ENCODE measurements at regions not wholly inside any gene's neighbourhood (a gene's known extent, or its start where the extent isn't known, plus 50 kb on each side); places are given as distances from the start of the nearest gene placed in this dataset.
A peak's percentile ranks its signal among the peaks of the same experiment; 100 is the strongest.
"Not testable (repeated sequence)": the region's sequence is repeated elsewhere in the genome, so short reads cannot be mapped to it uniquely, and the experiment has no call there.

DNA sequence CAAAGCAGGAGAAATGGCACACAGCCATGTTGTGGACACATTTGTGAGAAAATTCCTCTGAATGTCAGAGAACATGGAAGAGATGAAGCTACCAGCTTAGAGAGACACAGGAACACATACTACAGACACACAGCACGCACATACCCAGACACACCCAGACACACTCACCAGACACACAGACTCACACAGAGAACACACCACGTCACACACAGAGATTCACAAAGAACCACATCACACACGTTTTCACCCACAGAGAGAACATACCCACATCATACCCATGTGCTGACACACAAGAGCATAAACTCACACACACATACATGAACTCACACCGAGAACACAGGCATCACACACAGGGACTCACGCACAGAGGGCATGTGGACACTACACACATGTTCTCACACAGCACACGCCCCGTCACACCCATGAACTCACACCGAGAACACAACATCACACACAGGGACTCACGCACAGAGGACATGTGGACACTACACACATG is 124.9 kb downstream of the METRNL start:
- Histone ChIP-seq H3K36me3 (ENCODE audit: control insufficient read depth, insufficient read depth, low read length) (no peaks in the 10 kb centered on the region), H3K4me3 (ENCODE audit: low read depth, low read length) (no peak overlapping the region), H3K27me3 (ENCODE audit: control insufficient read depth, insufficient read depth, low read length) (peaks cover 5% of the 10 kb centered on the region)
- DNase-seq (ENCODE audit: low read depth) = no peak
- TF ChIP-seq, protein P1, sequence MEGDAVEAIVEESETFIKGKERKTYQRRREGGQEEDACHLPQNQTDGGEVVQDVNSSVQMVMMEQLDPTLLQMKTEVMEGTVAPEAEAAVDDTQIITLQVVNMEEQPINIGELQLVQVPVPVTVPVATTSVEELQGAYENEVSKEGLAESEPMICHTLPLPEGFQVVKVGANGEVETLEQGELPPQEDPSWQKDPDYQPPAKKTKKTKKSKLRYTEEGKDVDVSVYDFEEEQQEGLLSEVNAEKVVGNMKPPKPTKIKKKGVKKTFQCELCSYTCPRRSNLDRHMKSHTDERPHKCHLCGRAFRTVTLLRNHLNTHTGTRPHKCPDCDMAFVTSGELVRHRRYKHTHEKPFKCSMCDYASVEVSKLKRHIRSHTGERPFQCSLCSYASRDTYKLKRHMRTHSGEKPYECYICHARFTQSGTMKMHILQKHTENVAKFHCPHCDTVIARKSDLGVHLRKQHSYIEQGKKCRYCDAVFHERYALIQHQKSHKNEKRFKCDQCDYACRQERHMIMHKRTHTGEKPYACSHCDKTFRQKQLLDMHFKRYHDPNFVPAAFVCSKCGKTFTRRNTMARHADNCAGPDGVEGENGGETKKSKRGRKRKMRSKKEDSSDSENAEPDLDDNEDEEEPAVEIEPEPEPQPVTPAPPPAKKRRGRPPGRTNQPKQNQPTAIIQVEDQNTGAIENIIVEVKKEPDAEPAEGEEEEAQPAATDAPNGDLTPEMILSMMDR (IDR thresholded peaks at IDR 0.05; ENCODE audit: insufficient read depth, low read length, poor library complexity, severe bottlenecking) = no peak

DNA sequence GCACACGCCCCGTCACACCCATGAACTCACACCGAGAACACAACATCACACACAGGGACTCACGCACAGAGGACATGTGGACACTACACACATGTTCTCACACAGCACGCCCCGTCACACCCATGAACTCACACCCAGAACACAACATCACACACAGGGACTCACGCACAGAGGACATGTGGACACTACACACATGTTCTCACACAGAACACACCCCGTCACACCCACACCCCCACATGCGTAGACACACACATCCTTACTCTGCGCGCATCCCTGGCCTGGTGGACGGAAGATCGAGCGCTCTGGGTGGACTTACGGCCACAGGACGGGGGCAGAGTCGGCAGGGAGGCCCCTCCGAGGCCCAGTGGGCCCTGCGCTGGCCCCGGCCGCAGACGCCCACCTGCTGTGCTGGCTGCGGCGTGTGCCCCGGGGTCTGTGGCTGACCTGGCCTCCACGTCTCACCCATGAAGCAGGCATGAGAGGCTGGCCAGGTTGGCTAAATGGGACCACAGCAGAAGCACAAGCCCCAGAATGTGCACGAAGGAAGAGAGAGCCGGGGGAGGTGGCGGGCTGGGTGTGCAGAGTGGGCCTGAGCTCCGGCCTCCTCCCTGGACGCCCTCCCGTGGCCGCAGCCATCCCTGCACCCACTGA is 125.5 kb downstream of the METRNL start:
- H3K27me3 ChIP-seq (ENCODE audit: control insufficient read depth, insufficient read depth, low read length); DNase-seq (ENCODE audit: low read depth); H3K36me3 ChIP-seq (ENCODE audit: control insufficient read depth, insufficient read depth, low read length); H3K4me3 ChIP-seq (ENCODE audit: low read depth, low read length): not testable (repeated sequence)

DNA sequence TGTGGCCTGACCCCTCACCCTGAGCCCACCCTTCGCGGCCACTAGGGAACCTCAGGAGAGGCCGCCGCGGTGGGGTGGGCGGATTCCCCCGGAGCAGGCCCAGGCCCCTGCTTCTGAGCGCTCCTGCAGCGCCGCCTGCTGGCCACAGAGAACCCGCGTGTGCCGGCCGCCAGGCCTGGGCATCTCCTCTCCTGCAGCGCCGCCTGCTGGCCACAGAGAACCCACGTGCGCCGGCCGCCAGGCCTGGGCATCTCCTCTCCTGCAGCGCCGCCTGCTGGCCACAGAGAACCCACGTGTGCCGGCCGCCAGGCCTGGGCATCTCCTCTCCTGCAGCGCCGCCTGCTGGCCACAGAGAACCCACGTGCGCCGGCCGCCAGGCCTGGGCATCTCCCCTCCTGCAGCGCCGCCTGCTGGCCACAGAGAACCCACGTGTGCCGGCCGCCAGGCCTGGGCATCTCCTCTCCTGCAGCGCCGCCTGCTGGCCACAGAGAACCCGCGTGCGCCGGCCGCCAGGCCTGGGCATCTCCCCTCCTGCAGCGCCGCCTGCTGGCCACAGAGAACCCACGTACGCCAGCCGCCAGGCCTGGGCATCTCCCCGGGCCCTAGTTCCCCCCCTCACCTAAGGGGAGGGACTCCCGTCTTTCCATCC is 126.1 kb downstream of the METRNL start:
- TF ChIP-seq, protein P1 (IDR thresholded peaks at IDR 0.05; ENCODE audit: insufficient read depth, low read length, poor library complexity, severe bottlenecking) = peak; percentile 11
- H3K4me3 ChIP-seq (ENCODE audit: low read depth, low read length); H3K36me3 ChIP-seq (ENCODE audit: control insufficient read depth, insufficient read depth, low read length); DNase-seq (ENCODE audit: low read depth); H3K27me3 ChIP-seq (ENCODE audit: control insufficient read depth, insufficient read depth, low read length): not testable (repeated sequence)

DNA sequence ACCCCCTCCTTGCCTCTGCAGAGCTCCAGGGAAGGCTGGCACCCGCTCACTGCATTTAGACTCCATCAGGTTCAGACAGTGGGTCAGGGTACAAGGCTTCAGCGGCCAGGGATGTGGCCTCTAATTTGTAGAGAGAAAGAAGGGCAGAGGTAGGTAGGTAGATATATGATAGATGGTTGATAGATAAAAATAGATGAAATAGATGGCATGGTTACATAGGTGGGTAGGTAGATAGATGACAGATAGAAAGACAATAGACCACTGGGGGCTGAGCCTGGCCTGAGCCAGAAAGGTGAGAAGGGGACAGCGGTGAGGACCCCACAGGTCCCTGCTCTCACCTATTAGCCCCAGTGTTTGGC is 126.6 kb downstream of the METRNL start:
- not testable (repeated sequence) for H3K36me3 ChIP-seq (ENCODE audit: control insufficient read depth, insufficient read depth, low read length); DNase-seq (ENCODE audit: low read depth); H3K27me3 ChIP-seq (ENCODE audit: control insufficient read depth, insufficient read depth, low read length); H3K4me3 ChIP-seq (ENCODE audit: low read depth, low read length)

DNA sequence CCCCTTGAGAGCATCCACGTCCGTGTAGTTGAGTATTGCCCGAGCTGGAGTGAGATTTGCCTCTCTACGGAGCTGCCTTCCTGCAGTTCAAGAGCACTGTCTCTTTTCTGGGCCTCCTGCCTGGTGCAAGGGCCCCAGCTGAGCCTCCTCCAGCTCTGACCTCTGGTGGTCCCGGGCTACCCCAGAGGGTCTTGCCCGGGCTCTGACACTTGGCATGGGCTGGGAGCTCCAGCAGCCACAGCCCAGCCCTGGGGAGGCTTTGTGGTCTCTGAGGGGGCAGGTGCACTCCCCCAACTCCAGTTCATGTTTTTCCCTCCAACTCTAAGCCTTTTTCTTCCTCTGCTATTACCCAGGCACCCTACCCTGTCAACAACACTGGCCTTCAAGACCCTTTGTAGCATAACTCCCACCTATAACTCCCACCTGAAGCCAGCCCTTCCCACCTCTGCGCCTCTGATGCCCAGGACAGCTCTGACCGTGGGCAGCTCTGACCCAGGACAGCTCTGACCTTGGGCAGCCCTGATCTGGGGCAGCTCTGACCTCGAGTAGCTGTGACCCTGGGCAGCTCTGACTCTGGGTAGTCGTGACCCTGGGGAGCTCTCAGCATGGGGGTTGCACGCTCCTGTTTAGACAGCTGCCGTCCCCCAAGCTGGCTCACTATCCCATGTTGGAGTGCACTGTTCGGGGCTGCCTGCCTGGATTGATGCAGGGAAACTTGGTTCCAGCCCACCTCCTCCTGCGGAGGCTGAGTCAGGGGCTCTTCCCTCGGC is 127.6 kb downstream of the METRNL start:
- DNase-seq (ENCODE audit: low read depth); H3K27me3 ChIP-seq (ENCODE audit: control insufficient read depth, insufficient read depth, low read length); H3K36me3 ChIP-seq (ENCODE audit: control insufficient read depth, insufficient read depth, low read length); H3K4me3 ChIP-seq (ENCODE audit: low read depth, low read length): not testable (repeated sequence)

DNA sequence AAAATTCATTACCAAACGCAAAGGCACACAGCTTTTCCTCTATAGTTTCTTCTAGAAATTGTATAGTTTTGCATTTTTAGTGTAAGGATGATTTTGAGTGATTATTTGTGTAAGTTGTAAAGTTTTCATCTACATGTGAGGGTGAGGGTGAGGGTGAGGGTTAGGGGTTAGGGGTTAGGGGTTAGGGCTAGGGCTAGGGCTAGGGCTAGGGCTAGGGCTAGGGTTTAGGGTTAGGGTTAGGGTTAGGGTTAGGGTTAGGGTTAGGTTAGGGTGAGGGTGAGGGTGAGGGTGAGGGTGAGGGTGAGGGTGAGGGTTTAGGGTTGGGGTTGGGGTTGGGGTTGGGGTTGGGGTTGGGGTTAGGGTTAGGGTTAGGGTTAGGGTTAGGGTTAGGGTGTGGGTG is 167.6 kb downstream of the METRNL start:
- not testable (repeated sequence) for DNase-seq (ENCODE audit: low read depth)

More for the DNA sequence above, 167.6 kb downstream of the METRNL start:
- not testable (repeated sequence) for H3K4me3 ChIP-seq (ENCODE audit: low read depth, low read length); H3K36me3 ChIP-seq (ENCODE audit: control insufficient read depth, insufficient read depth, low read length); H3K27me3 ChIP-seq (ENCODE audit: control insufficient read depth, insufficient read depth, low read length)

All from kidney epithelial cell (primary cell).